A549 (cell line): ENCODE measurements at regions not wholly inside any gene's neighbourhood (a gene's known extent, or its start where the extent isn't known, plus 50 kb on each side); places are given as distances from the start of the nearest gene placed in this dataset.

Experiments
- CTCF ChIP-seq: fragments of >200 bp; sonication (Bioruptor Twin); formaldehyde crosslinking; IDR thresholded peaks from 3 replicates; pipeline ENCODE4 v1.5.1; 2016
- EP300 ChIP-seq, 2 experiments: fragments of >200 bp; sonication (Bioruptor Twin); formaldehyde crosslinking; IDR thresholded peaks; 2 replicates in 1 of 2; 3 replicates in 1 of 2; pipeline ENCODE4 v1.6.1; 2016 to 2017
- ESRRA ChIP-seq: fragments of 150-350 bp; IDR thresholded peaks from 2 replicates; pipeline ENCODE4 v1.6.1; 2014; ENCODE audit warnings: mild to moderate bottlenecking, low read length, borderline replicate concordance
- HOXB5 ChIP-seq: fragments of 250-450 bp; sonication (Bioruptor Pico); IDR thresholded peaks from 2 replicates; pipeline ENCODE4 v1.5.0; 2020; ENCODE audit warnings: mild to moderate bottlenecking, moderate library complexity
- JUNB ChIP-seq: fragments of >200 bp; sonication (Bioruptor Twin); formaldehyde crosslinking; IDR thresholded peaks from 2 replicates; pipeline ENCODE4 v1.6.1; 2016
- MAX ChIP-seq: IDR thresholded peaks from 2 replicates; pipeline ENCODE4 v1.6.1; 2012
- NPAS2 ChIP-seq: fragments of 250-450 bp; sonication (Bioruptor Pico); IDR thresholded peaks from 2 replicates; pipeline ENCODE4 v1.8.0; 2022; ENCODE audit warnings: mild to moderate bottlenecking, moderate library complexity, borderline replicate concordance
- POLR2AphosphoS2 ChIP-seq: conservative IDR thresholded peaks from 2 replicates; pipeline ENCODE4 v1.6.1; 2012; ENCODE audit warnings: low read length, improper control_type of control experiment, inconsistent platforms
- RCOR1 ChIP-seq: fragments of 150-350 bp; IDR thresholded peaks from 2 replicates; pipeline ENCODE4 v1.6.1; 2014; ENCODE audit warnings: antibody characterized with exemption, low read length, low read depth

DNA sequence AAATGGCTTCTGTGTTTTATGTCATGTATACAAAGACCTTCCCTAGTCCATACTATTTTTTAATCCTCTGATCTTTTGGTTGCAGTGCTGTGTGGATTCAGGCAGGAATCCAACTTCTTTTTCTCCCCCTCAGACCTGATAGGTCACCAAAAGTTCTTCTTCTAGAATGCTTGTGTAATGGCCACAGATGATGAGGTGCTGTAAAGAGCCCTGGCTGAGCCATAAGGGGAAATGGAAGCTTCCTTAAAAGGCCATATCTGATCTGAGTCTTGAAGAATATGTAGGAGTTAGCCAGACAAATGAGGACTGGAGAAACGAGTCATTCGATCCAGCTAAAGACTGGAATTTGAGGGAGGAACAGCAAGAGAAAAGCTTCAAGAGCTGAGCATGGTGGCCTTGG is 353.9 kb downstream of the PCNX1 start:
- TF ChIP-seq EP300 (IDR thresholded peaks at IDR 0.05), result no peak
- no peak for TF ChIP-seq CTCF
- no peak for TF ChIP-seq RCOR1
- no peak for TF ChIP-seq ESRRA
- TF ChIP-seq NPAS2 (CRISPR knock-in tag), result no peak
- no peak for TF ChIP-seq MAX
- no peak for TF ChIP-seq JUNB
- no peak for TF ChIP-seq POLR2AphosphoS2
- TF ChIP-seq HOXB5 (CRISPR knock-in tag), result no peak
